Vagina (tissue), 2 donors: ENCODE measurements at regions not wholly inside any gene's neighbourhood (a gene's known extent, or its start where the extent isn't known, plus 50 kb on each side); places are given as distances from the start of the nearest gene placed in this dataset.
A peak's percentile ranks its signal among the peaks of the same experiment; 100 is the strongest.
"Not testable (repeated sequence)": the region's sequence is repeated elsewhere in the genome, so short reads cannot be mapped to it uniquely, and the experiment has no call there.

ENCODE experiments used
- DNase-seq, 2 donors: peaks; one replicate each; pipeline ENCODE4 v3.0.0-alpha.2; 2017; ENCODE audit errors: extremely low spot score in 2 of 2
- H3K27ac ChIP-seq: fragments of 200-600 bp; sonication (generic); one replicate; pipeline ENCODE4 v1.5.1; 2019
- H3K27me3 ChIP-seq: fragments of 200-600 bp; sonication (generic); one replicate; pipeline ENCODE4 v1.5.1; 2019
- H3K36me3 ChIP-seq, 2 donors: fragments of 200-600 bp; sonication (generic); one replicate each; pipeline ENCODE4 v1.5.1; 2017 to 2019
- H3K4me1 ChIP-seq: fragments of 200-600 bp; sonication (generic); one replicate; pipeline ENCODE4 v1.5.1; 2019
- H3K4me3 ChIP-seq, 2 donors: fragments of 200-600 bp; sonication (generic); 1 replicate in 1 of 2; 2 replicates in 1 of 2; pipeline ENCODE4 v1.5.1; 2016 to 2019
- H3K9me3 ChIP-seq: fragments of 200-600 bp; sonication (generic); one replicate; pipeline ENCODE4 v1.5.1; 2019
- POLR2A ChIP-seq, 2 donors: fragments of 450-650 bp; IDR thresholded peaks; one replicate each; pipeline ENCODE4 v1.6.1; 2017; ENCODE audit warnings: antibody characterized with exemption in 2 of 2, mild to moderate bottlenecking in 2 of 2, moderate library complexity in 2 of 2
- intact Hi-C: fragments of 100-400 bp; cut with DNase I; formaldehyde crosslinking; loops from one replicate; pipeline ENCODE4 v1.15.1; 2023

DNA sequence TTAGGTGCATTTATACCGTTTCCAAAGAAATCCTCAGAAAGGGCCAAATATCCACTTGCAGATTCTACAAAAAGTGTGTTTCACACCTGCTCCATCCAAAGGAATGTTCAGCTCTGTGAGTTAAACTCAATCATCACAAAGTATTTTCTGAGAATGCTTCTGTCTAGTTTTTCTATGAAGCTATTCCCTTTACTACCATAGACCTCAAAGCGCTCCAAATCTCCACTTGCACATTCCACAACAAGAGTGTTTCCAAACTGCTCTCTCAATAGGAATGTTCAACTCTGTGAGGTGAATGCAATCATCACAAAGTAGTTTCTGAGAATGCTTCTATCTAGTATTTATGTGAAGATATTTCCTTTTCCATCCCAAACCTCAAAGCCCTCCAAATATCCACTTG is 412.7 kb upstream of the WSB1 start:
- H3K27ac ChIP-seq, intact Hi-C loops, H3K9me3 ChIP-seq, H3K27me3 ChIP-seq, H3K4me1 ChIP-seq, H3K36me3 ChIP-seq, DNase-seq, H3K4me3 ChIP-seq: not testable (repeated sequence)
- TF ChIP-seq POLR2A (IDR thresholded peaks at IDR 0.05) = peak in 1 of 2 donors; percentile 52

DNA sequence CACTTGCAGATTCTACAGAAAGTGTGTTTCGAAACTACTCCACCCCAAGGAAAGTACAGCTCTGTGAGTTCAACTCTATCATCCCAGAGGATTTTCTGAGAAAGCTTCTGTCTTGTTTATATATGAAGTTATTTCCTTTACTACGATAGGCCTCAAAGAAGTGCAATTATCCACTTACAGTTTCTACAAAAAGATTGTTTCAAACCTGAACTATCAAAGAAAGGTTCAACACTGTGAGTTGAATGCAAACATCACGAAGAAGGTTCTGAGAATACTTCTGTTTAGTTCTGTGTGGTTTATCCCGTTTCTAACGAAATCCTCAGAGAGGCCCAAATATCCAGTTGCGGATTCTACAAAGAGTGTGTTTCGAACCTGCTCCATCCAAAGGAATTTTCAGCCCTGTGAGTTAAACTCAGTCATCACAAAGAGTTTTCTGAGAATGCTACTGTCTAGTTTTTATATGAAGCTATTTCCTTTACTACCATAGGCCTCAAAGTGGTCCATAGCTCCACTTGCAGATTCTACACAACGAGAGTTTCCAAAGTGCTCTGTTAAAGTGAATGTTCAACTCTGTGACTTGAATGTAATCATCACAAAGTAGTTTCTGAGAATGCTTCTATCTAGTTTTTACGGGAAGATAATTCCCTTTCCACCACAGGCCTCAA is 411.7 kb upstream of the WSB1 start:
- H3K4me1 ChIP-seq, H3K9me3 ChIP-seq, H3K36me3 ChIP-seq, H3K27ac ChIP-seq, H3K4me3 ChIP-seq, DNase-seq, H3K27me3 ChIP-seq, intact Hi-C loops: not testable (repeated sequence)

DNA sequence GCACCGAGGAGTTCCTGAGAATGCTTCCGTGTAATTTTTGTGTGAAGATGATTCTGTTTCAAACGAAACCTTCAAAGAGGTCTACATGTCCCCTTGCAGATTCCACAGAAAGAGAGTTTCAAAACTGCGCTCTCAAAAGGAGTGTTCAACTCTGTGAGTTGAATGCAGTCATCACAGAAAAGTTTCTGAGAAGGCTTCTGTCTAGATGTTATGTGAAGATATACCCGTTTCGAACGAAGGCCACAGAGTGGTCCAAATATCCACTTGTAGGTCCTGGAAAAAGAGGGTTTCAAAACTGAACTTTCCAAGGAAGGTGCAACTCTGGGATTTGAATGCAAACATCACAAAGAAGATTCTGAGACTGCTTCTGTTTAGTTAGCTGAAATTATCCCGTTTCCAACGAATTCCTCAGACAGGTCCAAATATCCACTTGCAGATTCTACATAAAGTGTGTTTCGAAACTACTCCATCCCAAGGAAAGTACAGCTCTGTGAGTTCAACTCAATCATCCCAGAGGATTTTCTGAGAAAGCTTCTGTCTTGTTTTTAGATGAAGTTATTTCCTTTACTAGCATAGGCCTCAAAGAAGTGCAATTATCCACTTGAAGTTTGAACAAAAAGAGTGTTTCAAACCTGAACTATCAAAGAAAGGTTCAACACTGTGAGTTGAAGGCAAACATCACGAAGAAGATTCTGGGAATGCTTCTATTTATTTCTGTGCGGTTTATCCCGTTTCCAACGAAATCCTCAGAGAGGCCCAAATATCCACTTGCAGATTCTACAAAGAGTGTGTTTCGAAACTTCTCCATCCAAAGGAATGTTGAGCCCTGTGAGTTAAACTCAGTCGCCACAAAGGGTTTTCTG is 409.8 kb upstream of the WSB1 start:
- H3K27me3 ChIP-seq, H3K36me3 ChIP-seq, intact Hi-C loops, H3K27ac ChIP-seq, H3K4me3 ChIP-seq, H3K9me3 ChIP-seq, H3K4me1 ChIP-seq, DNase-seq: not testable (repeated sequence)

DNA sequence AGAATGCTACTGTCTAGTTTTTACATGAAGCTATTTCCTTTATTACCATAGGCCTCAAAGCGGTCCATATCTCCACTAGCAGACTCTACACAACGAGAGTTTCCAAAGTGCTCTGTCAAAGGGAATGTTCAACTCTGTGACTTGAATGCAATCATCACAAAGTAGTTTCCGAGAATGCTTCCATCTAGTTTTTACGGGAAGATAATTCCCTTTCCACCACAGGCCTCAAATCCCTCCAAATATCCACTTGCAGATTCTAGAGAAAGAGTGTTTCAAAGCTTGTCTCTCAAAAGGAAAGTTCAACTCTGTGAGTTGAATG is 409.2 kb upstream of the WSB1 start:
- H3K4me3 ChIP-seq, H3K4me1 ChIP-seq, H3K9me3 ChIP-seq, DNase-seq, H3K27ac ChIP-seq, intact Hi-C loops, H3K27me3 ChIP-seq, H3K36me3 ChIP-seq: not testable (repeated sequence)

DNA sequence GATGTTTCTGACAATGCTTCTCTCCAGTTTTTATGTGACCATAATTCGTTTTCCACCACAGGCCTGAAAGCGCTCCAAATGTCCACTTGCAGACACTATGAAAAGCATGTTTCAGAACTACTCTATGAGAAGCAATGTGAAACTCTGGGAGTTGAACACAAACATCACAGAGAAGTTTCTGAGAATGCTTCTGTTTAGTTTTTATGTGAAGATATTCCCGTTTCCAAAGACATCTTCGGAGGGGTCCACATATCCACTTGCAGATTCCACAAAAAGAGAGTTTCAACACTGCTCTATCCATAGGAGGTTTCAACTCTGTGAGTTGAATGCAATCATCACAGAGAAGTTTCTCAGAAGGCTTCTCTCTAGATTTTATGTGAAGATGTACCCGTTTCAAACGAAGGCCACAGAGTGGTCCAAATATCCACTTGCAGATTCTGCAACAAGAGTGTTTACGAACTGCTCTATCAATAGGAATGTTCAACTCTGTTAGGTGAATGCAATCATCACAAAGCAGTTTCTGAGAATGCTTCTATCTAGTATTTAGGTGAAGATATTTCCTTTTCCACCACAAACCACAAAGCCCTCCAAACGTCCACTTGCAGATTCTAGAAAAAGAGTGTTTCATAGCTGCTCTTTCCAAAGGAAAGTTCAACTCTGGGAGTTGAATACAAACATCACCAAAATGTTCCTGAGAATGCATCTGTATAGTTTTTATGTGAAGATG is 408.5 kb upstream of the WSB1 start:
- H3K4me3 ChIP-seq, intact Hi-C loops, H3K36me3 ChIP-seq, H3K27me3 ChIP-seq, DNase-seq, H3K9me3 ChIP-seq, H3K27ac ChIP-seq, H3K4me1 ChIP-seq: not testable (repeated sequence)
